ENCODE measurements at regions not wholly inside any gene's neighbourhood (a gene's known extent, or its start where the extent isn't known, plus 50 kb on each side); places are given as distances from the start of the nearest gene placed in this dataset.
"Not testable (repeated sequence)": the region's sequence is repeated elsewhere in the genome, so short reads cannot be mapped to it uniquely, and the experiment has no call there.

DNA sequence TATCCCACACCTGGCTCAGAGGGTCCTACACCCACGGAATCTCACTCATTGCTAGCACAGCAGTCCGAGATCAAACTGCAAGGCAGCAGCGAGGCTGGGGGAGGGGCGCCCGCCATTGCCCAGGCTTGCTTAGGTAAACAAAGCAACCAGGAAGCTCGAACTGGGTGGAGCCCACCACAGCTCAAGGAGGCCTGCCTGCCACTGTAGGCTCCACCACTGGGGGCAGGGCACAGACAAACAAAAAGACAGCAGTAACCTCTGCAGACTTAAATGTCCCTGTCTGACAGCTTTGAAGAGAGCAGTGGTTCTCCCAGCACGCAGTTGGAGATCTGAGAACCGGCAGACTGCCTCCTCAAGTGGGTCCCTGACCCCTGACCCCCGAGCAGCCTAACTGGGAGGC is 850.7 kb downstream of the EPHA3 start:
- not testable (repeated sequence) for TF ChIP-seq ZNF274 (IDR thresholded peaks at IDR 0.05; ENCODE audit: low read depth, low read length); SUZ12 (IDR thresholded peaks at IDR 0.05; ENCODE audit: extremely low read depth, insufficient read depth, insufficient read length)
